GM20431 (cell line): ENCODE measurements at regions not wholly inside any gene's neighbourhood (a gene's known extent, or its start where the extent isn't known, plus 50 kb on each side); places are given as distances from the start of the nearest gene placed in this dataset.

Experiments
- in situ Hi-C: fragments of 300-500 bp; cut with MseI, MboI; formaldehyde crosslinking; loops from one replicate; pipeline ENCODE4 v1.15.0; 2020; ENCODE audit warnings: low sequenced_read_pairs; ENCODE audit not compliant: unreplicated experiment

DNA sequence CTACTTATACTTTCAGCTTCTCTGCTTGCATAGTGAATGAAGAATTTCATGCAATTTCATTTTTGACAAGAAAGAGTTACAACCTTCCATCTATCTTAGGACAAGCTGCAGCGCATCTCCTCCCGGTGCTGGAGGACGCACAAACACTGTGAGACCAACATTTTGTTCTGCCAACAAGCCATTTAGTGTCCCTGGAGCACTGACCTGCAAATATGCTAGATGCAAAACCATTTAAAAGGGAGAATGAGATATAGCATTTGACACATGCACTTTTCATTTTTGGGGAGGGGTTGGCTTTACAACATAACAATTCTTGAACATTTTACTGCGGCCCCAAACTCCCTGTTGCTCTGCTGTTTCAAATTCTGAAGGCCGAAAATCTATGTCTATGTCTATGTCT, 127.2 kb upstream of the SLC30A5 start:
- in situ Hi-C loops = no loop called here

- in situ Hi-C loops = no loop called here
Measured at GRCh38 chr5:68968429-68968828, 125.4 kb upstream of the SLC30A5 start.

DNA sequence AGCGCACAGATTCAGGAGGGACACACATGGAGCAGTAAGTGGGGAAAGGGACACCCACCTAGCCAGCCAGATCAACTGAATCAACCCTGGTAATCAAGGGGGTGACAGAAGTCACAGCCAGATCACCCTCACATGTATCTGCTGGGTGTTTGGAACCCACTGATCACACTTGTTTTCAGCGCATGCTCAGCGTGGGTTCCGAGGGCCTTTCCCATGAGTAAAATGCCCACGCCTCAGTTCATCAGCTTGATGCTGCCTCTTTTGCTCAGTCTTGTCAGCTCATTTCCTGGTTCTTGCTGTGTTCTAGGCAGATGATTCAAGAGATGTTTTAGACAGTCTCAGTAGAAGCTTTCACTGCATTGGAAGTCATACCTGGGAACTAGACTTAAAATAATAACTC, 123.2 kb upstream of the SLC30A5 start:
- in situ Hi-C loops = no loop called here

DNA sequence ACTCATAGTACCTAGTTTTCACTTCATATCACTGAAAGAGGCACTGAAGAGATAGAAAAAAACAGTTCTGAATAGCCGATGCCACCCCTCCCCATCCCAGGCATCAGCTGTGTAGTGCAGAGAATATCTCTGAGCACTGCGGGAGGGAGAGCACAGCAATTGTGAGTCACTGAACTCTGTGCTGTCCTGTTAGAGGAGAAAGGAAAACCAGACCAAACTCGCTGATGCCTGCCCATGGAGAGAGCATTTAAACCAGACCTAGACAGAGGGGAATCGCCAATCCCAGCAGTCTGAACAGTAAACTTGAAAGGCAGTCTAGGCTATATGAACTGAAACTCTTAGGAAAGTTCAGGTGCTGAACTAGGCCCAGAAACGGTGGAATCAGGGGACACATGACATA, 120.1 kb upstream of the SLC30A5 start:
- in situ Hi-C loops = no loop called here

DNA sequence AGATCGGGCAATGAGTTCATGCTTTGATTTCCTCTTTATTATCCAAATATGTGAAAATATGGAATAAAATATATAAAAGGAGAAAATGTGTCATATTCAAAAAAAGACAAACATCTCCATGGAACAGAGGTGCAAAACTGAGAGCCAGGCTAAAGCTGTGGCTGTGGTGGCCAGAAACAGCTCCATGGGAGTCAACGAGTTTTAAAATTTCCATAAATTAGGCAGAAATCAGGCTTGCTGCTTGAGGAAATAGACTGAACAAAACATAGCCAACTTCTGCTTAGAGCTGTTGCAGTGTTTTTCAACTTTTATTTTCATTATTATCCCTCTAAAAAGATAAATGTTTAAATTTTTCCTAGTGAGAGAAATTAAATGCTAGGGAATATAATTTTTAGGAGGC, 110.8 kb upstream of the SLC30A5 start:
- in situ Hi-C loops = no loop called here

- in situ Hi-C loops = no loop called here
Measured at GRCh38 chr5:68983959-68984358, 109.9 kb upstream of the SLC30A5 start.

- in situ Hi-C loops = no loop called here
Measured at GRCh38 chr5:68991279-68992084, 102.3 kb upstream of the SLC30A5 start.

GRCh38 chr5:68994645-68995044, 99.2 kb upstream of the SLC30A5 start:
- in situ Hi-C loops = no loop called here

- in situ Hi-C loops = no loop called here
Measured at GRCh38 chr5:68995845-68996545, 97.8 kb upstream of the SLC30A5 start.

GRCh38 chr5:68999181-68999580, 94.6 kb upstream of the SLC30A5 start:
- in situ Hi-C loops = no loop called here

DNA sequence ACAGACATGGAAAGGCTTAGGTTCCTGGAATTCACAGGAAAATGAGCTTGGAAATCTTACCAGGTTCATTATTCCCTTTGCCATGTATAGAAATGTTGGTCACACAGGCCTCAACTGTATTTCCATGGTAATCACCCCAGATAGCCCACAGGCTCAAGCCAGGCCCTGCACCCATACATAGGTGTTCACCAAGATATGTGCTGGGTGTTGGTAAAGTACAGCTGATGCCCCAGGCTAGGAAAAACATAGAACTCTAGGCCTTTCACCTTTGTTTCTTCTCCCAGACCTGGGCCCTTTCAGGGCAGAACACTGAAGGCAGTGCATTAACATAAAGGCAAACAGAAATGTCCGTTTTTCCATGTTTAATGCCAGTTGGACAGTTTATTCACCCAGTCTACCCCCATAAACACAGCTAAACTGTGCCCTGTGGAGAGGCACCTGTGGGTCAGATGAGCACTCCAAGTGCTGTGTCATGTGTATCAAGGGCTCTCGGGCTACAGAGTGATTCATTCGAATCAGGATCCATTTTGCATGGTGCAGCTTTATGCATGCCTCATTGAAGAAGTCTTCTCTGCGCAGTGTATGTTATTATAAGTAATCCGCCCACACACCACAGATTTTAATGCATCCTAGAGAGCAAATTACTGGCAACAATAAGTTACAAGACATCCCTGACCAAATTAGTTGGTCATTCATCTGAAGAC, 93.4 kb upstream of the SLC30A5 start:
- in situ Hi-C loops = loop anchor here (25.0 kb wide), 1 partner anchor 713 kb away; no protein-coding TSS in a partner anchor

DNA sequence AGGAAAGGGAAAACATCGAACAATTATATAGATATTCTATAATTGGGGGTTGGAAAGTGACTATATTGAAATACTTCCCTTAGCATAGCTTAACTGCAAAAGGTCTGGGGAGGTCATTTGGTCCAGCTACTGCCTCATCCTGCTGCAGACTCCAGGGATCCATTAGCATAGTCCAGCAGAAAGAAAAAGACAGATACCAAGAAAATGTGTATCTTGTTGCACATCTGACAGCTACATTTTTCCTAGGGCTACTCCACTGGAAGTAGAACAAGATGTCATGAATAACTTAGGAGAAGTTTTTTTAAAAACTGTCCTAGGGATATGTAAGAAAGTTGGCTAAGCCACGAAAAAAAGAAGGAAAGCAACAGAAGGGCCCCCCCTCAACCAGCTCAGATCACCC, 92.9 kb upstream of the SLC30A5 start:
- in situ Hi-C loops = loop anchor here (25.0 kb wide), 1 partner anchor 714 kb away; no protein-coding TSS in a partner anchor

- in situ Hi-C loops = loop anchor here (25.0 kb wide), 1 partner anchor 714 kb away; no protein-coding TSS in a partner anchor
Measured at GRCh38 chr5:69001627-69002026, 92.2 kb upstream of the SLC30A5 start.

DNA sequence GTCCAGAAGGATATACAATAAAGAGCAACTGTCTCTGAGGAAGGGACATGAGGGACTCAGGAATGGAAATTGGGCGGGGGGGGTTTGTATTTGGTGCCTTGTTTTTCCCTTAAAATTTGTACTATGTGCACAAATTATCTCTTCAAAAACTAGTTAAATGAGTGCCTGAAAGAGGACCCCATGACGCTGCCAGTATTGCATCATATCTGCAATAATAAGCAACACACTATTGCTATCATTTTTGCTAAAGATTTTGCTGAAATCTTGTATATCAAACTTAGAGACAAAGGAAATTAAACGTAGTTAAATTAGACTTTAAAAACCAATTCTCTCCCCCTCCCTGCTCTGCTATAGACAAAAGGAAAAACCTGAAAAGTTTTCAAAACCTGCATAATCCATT, 89.7 kb upstream of the SLC30A5 start:
- in situ Hi-C loops = loop anchor here (25.0 kb wide), 1 partner anchor 717 kb away; no protein-coding TSS in a partner anchor

DNA sequence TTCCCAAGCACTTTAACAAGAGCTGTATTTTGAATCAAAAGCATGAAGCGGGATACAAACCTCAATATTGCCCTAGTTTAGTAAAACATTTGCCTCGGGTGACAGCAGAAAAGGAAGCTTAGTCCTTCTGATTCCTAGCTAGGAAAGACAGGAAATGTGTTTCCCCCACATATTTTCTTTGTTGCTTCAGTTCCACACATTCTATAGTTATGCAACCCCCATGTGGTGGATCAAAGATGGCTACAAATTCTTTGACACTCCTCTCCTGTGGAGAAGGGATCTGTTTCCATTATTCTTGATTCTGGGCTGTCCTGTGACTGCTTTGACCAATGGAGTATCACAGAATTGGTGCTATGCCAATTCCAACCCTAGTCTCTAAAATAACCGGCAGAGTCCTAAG, 89.1 kb upstream of the SLC30A5 start:
- in situ Hi-C loops = loop anchor here (25.0 kb wide), 1 partner anchor 717 kb away; no protein-coding TSS in a partner anchor

GRCh38 chr5:69006030-69006429, 87.8 kb upstream of the SLC30A5 start:
- in situ Hi-C loops = loop anchor here (25.0 kb wide), 1 partner anchor 719 kb away; no protein-coding TSS in a partner anchor

DNA sequence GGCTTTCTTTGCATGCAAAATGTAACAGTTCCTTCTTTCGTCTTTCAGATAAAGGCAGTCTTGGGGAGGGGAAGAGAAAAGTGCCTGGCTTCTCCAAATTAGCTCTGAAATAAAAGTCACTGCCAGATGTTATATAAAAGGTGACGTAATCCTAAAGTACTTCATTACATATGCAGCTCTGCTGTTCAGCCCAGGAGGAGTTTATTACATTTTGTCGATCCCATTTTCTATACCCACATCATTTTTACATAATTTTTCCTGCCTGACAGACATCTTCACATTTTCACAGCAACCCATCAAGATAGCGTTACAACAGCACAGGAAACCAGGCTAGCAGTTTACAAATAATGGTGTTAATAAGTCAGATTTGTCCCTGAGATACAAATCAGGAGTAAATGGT, 86.7 kb upstream of the SLC30A5 start:
- in situ Hi-C loops = loop anchor here (25.0 kb wide), 1 partner anchor 720 kb away; no protein-coding TSS in a partner anchor

GRCh38 chr5:69007726-69008368, 86.0 kb upstream of the SLC30A5 start:
- in situ Hi-C loops = loop anchor here (25.0 kb wide), 1 partner anchor 721 kb away; no protein-coding TSS in a partner anchor

GRCh38 chr5:69010476-69010875, 83.3 kb upstream of the SLC30A5 start:
- in situ Hi-C loops = loop anchor here (25.0 kb wide), 1 partner anchor 723 kb away; no protein-coding TSS in a partner anchor

DNA sequence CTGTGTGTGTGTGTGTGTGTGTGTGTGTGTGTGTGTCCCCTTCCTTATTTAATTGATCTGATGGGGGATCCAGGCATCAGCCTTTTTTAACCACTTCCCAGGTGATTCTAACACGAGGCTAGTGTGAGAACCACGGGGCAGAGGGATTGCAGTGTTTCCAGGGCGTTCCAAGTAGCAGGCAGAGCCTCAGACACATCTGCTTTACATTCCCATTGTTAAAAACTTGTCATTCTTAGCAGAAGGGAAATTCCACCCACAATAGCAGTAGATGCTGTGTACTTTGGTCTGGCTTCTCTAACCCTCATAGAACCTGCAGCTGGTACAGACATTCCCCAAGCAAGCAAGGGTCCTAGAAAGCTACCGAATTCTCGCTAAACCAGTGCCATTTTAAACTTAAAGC, 81.9 kb upstream of the SLC30A5 start:
- in situ Hi-C loops = loop anchor here (25.0 kb wide), 1 partner anchor 725 kb away; no protein-coding TSS in a partner anchor
